Chondrocyte (in vitro differentiated cells): ENCODE measurements at regions not wholly inside any gene's neighbourhood (a gene's known extent, or its start where the extent isn't known, plus 50 kb on each side); places are given as distances from the start of the nearest gene placed in this dataset.

Source experiments
- DNase-seq: peaks from one replicate; pipeline ENCODE4 v3.0.0; 2021; ENCODE audit warnings: mixed read lengths, low spot score
- H3K27ac Mint-ChIP-seq: one replicate; pipeline ENCODE4 v1.8.0; 2021; ENCODE audit warnings: mild to moderate bottlenecking, moderate library complexity, mixed read lengths; ENCODE audit not compliant: unreplicated experiment
- H3K27me3 Mint-ChIP-seq: 2 replicates; pipeline ENCODE4 v1.8.0; 2021; ENCODE audit warnings: low read depth, mixed read lengths
- H3K36me3 Mint-ChIP-seq: 2 replicates; pipeline ENCODE4 v1.8.0; 2021; ENCODE audit warnings: low read depth, mixed read lengths
- H3K4me1 Mint-ChIP-seq: 2 replicates; pipeline ENCODE4 v1.8.0; 2021; ENCODE audit warnings: low read depth, mild to moderate bottlenecking, mixed read lengths
- H3K4me3 Mint-ChIP-seq: one replicate; pipeline ENCODE4 v1.8.0; 2021; ENCODE audit warnings: mild to moderate bottlenecking, moderate library complexity, mixed read lengths; ENCODE audit not compliant: unreplicated experiment
- H3K9me3 Mint-ChIP-seq: 2 replicates; pipeline ENCODE4 v1.8.0; 2021; ENCODE audit warnings: low read depth, mixed read lengths
- CTCF ChIP-seq: fragments of 200-600 bp; sonication (generic); IDR thresholded peaks from 2 replicates; pipeline ENCODE4 v1.5.0; 2021; ENCODE audit warnings: antibody characterized with exemption, mild to moderate bottlenecking, moderate library complexity

GRCh38 chr3:159165961-159166360 is 364.1 kb downstream of the MFSD1 start:
- no peak for DNase-seq
- Mint-ChIP-seq H3K4me3 (no peak overlapping the region), H3K27me3 (no peaks in the 10 kb centered on the region), H3K9me3 (no peaks in the 10 kb centered on the region), H3K4me1 (no peaks in the 10 kb centered on the region), H3K36me3 (no peaks in the 10 kb centered on the region), H3K27ac (no peak overlapping the region)
- TF ChIP-seq CTCF: no peak

GRCh38 chr3:159166899-159167586 is 365.2 kb downstream of the MFSD1 start:
- H3K36me3 Mint-ChIP-seq: no peaks in the 10 kb centered on the region
- no peaks in the 10 kb centered on the region for H3K27me3 Mint-ChIP-seq
- H3K9me3 Mint-ChIP-seq: no peaks in the 10 kb centered on the region
- H3K4me1 Mint-ChIP-seq: no peaks in the 10 kb centered on the region
- no peak for DNase-seq
- H3K27ac Mint-ChIP-seq: no peak overlapping the region
- no peak overlapping the region for H3K4me3 Mint-ChIP-seq
- no peak for TF ChIP-seq CTCF

GRCh38 chr3:159168788-159169187 is 366.9 kb downstream of the MFSD1 start:
- Mint-ChIP-seq H3K9me3 (no peaks in the 10 kb centered on the region), H3K4me1 (no peaks in the 10 kb centered on the region), H3K4me3 (no peak overlapping the region), H3K27ac (no peak overlapping the region), H3K27me3 (no peaks in the 10 kb centered on the region), H3K36me3 (no peaks in the 10 kb centered on the region)
- DNase-seq: no peak
- no peak for TF ChIP-seq CTCF

- DNase-seq: no peak
- no peak overlapping the region for H3K4me3 Mint-ChIP-seq
- no peaks in the 10 kb centered on the region for H3K27me3 Mint-ChIP-seq
- no peaks in the 10 kb centered on the region for H3K9me3 Mint-ChIP-seq
- H3K36me3 Mint-ChIP-seq: no peaks in the 10 kb centered on the region
- no peak overlapping the region for H3K27ac Mint-ChIP-seq
- H3K4me1 Mint-ChIP-seq: no peaks in the 10 kb centered on the region
- TF ChIP-seq CTCF: no peak
Measured at GRCh38 chr3:159169828-159170227, 368.0 kb downstream of the MFSD1 start.

GRCh38 chr3:159170436-159171003 is 368.7 kb downstream of the MFSD1 start:
- TF ChIP-seq CTCF: no peak
- peak overlapping the region; percentile 6 for H3K27ac Mint-ChIP-seq

More at GRCh38 chr3:159170436-159171003, 368.7 kb downstream of the MFSD1 start:
- Mint-ChIP-seq H3K4me3 (no peak overlapping the region), H3K4me1 (no peaks in the 10 kb centered on the region), H3K27me3 (no peaks in the 10 kb centered on the region), H3K36me3 (no peaks in the 10 kb centered on the region), H3K9me3 (no peaks in the 10 kb centered on the region)
- no peak for DNase-seq
